Activated CD4-positive, alpha-beta T cell treated with anti-CD3 and anti-CD28 coated beads for 1 hour (primary cell): ENCODE measurements at regions not wholly inside any gene's neighbourhood (a gene's known extent, or its start where the extent isn't known, plus 50 kb on each side); places are given as distances from the start of the nearest gene placed in this dataset.

ENCODE experiments used
- DNase-seq: peaks from one replicate; pipeline ENCODE4 v3.0.0-alpha.2; 2020

- DNase-seq: no peak
These were observed 225.0 kb downstream of the QDPR start for GRCh38 chr4:17286752-17287460.

- DNase-seq: no peak
These were observed 226.1 kb downstream of the QDPR start for GRCh38 chr4:17285747-17286146.

GRCh38 chr4:17284323-17285175, 227.3 kb downstream of the QDPR start:
- no peak for DNase-seq

- no peak for DNase-seq
These were observed 228.1 kb downstream of the QDPR start for GRCh38 chr4:17283832-17284231.

- DNase-seq: no peak
These were observed 228.6 kb downstream of the QDPR start for GRCh38 chr4:17283251-17283650.

DNA sequence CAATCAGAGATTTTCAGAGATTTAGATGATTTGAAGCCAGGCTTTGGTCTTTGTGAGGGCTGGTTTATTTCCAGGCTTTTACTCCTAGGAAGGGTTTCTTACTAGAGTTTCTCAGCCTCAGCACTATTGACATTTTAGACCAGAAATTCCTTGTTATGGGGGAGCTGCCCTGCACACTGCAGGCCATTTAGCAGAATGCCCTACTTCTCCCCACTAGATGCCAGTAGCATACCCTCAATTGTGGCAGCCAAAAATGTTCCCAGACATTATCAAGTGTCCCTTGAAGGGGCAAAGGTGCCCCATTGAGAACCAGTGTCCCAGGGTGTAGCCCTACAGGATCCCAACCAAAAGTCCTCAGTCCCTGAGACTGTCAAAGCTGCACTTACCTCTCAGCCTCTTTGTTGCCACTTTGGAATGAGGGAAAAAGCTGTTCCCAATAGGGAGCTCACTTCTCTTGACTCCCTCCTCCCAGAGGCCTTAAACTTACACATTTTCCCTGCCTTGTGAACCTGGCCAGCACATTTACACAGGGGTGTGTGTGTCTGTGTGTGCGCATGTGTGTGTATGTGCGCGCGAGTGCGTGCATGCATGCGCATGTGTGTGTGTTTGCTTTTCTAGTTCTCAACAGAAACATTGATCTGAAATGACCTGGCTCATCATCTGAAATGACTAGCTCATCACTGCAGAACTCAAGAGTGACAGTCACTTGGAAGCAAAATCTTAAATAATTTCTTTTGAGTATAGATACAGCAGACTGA, 231.4 kb downstream of the QDPR start:
- no peak for DNase-seq

DNA sequence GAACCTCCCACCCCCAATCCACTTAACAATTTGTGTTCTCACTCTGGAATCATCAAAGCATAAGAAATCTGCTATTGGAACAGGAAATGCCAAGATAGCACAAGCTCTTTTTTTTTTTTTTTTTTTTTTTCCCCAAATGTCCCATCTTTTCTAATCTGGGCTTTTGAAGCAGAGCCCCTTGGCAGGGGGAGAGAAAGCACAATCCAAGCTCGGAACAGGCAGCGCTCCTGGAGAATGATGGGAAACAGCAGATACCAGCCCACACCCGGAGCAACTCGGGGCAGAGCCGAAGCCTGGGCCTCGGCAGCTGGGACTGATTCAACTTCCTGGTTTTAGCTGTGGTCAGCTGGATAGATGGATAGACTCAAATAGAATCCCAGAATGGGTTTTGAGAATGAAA, 235.1 kb downstream of the QDPR start:
- DNase-seq: no peak

DNA sequence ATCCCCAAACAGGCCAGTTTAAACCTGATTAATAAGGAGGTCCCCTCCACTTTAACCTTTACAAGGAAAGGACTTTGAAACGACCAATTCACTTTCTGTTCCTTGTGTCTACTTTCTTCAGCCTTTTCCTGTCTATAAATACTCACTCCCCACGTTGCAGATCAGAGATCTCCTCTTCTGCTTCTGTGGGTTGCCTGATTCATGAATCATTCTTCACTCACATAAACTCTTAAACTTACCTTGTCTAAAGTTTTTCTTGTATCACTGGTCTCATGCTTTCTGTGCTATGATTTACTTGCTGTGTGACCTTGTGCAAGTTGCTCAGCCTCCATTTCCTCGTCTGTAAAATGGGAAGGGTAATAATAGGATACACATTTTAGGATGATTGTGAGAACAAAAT, 236.1 kb downstream of the QDPR start:
- DNase-seq: no peak

DNA sequence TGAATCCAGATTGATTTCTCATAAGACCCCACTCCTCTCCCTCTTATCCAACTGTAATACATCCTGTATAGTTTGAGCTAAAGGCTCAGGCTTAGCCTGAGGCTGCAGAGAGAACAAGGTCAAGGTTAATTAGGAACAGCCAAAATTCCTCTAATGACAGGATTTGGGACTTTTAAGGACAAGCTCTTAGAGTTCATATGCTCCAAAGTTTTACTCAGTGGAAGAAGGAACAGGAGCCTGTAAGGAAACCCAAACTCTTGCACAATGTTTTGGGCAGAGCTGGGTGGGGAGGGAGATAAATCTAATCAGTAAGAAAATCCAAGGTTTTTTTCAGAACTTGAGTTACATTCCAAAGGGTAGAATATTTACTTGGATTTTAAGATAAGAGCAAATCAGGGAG, 238.8 kb downstream of the QDPR start:
- DNase-seq: no peak

- DNase-seq: no peak
These were observed 239.7 kb downstream of the QDPR start for GRCh38 chr4:17272154-17272553.

DNA sequence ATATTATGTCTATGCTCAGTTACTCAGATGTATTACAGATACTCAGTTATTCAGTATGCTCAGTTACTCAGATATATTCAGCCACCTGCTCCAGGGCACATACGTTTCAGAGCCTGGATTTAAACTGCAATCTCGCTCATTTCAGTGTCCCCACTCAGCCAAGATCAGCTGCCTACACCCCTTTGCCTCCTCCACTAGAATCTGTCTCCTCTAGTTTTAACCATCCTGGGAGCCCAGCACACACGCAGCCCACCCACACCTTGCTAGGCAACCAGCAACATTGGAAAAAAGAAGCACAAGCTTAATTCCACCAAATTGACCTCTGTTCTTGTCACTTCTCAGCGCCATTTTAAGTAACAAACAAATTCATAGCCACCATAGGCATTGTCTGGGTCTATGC, 246.2 kb downstream of the QDPR start:
- DNase-seq: no peak

GRCh38 chr4:17265139-17265538, 246.8 kb downstream of the QDPR start:
- DNase-seq: no peak

DNA sequence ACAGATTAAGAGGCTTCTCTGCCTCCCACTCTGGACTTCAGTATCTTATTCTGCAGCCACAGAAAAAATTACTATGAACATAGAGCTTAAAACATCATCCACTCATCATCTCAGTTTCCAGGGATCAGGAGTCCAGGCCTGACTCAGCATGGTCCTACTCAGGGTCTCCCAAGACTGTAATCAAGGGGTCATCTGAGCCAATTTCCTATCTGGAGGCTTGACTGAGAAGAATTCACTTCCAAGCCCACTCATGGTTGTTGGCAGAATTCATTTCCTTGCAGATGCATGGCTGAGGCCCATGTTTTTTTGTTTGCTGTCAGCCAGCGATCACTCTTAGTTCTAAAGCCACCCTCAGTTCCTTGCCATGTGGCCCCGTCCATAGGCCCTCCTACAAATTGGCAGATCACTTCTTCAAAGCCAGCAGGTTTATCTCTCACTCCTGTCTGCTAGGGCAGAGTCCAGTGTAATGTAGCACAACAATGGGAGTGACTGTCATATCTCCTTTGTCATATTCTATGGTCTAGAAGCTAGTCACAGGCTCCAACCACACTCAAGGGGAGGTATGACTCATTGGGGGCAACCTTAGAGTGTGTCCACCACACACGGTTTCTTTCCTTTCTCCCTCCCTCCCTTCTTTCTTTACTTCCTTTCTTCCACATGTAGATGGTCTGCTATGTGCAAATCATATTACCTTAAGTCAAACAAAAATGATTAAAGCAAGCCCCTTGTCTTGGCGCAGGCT, 251.6 kb downstream of the QDPR start:
- no peak for DNase-seq

DNA sequence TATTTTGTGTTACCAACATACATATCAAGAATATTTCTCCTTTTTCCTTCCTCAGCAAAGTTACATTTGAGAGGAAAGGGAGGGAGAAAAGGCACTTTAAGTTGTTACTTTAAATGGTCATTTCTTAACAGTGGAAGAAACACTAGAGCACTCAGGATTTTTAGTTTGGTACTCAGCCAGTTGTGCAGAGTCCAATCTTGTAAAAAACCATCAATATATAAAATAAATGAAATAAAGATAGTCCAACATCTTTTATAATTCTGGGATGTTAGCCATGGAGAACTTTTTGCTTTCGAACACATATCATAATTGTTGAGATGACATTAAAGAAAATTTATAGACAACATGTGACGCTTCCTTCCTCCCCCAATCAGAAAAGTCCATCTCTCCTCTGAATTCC, 253.8 kb downstream of the QDPR start:
- no peak for DNase-seq

DNA sequence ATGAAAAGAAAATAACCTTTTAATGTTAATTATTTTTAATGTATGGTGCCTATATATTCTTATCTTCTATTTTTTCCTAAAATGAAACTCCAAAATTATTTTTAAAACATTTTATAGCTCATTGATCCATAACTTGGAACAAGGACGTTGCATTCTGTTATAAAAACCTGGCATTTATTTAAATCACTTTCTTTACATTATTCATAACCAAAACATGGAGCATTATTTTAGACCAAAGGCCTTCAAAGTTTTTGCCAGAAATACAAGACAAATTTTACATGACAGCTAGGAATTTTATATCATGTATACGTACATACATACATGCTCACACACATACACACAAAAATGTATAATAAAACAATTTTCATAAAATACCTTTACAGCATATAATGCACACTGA, 259.8 kb downstream of the QDPR start:
- DNase-seq: no peak

DNA sequence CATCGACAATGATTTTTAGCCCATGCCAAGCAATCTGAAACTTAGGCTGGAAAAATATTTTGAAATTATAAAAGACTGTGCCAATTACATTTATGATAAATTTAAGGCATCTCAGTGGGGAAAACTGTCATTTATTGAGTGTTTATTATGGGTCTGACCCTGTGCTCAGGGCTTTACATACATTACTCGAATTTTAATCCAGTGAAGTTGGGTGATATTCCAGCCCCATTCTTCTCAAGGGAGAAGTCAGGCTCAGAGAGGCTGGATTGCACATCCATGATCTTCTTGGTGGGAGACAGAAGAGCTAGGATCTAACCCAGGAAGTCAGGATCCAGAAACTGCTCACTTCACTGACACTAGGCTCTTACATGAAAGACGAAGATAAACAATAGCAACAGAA, 260.8 kb downstream of the QDPR start:
- no peak for DNase-seq

DNA sequence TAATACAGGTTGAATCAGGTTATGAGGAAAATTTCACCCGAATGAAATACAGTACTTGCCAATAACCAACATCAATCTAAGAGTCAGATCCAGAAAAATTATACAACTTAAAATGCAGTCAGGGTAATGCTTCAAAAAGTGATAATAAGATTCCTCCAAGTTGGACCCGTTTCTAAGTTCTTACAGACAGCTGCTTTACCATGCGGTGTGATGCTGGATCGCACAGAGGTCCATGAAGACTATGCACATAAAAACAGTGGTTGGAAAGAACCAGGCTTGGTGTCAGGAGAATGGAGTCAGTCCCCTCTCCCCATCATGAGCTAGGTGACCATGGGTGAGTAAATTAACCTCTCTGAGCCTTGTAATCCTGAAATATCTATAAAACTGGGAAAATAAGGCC, 261.3 kb downstream of the QDPR start:
- DNase-seq: no peak

DNA sequence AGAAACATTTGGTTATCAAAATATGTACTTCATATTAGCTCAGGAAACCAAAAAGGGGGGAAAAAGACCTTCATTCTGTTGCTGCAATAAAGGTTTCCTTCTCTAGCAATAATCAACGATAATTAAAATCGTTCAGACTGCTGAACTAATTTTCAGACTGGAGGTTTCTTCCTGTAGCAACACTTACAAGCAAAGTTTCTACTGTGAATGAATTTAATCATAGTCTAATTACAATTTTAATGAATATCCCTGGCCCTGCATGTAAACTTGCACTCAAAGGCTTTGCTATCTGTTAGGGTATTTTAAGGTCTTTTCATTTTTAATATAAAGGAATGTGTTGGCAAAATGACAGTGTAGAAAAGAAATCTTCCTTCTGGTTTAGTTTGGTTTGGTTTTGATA, 265.2 kb downstream of the QDPR start:
- no peak for DNase-seq

GRCh38 chr4:17241835-17242234, 270.1 kb downstream of the QDPR start:
- no peak for DNase-seq

GRCh38 chr4:17238633-17239032, 273.3 kb downstream of the QDPR start:
- DNase-seq: no peak

GRCh38 chr4:17236686-17237085, 275.2 kb downstream of the QDPR start:
- DNase-seq: no peak

DNA sequence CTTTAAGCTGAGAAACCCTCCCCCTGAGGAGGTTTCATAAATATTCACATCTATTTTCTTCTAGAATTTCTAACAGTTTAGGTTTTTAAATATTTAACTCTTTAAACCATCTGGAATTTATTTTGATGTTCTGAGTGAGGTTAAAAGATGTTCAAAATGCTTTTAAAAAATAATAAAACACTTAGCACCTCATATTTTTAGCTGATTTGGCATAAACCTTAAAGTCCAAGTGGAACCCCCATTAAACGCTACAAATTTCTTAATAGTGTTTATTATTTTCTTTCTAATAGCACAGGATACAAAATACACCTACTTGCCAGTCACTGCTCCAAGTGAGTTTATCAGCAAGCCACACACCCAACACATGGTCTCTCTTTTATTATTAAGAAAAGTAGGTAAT, 277.2 kb downstream of the QDPR start:
- DNase-seq: no peak
